HG03439 (cell line): ENCODE measurements at regions not wholly inside any gene's neighbourhood (a gene's known extent, or its start where the extent isn't known, plus 50 kb on each side); places are given as distances from the start of the nearest gene placed in this dataset.
A peak's percentile ranks its signal among the peaks of the same experiment; 100 is the strongest.
"Not testable (repeated sequence)": the region's sequence is repeated elsewhere in the genome, so short reads cannot be mapped to it uniquely, and the experiment has no call there.

Source experiments
- ATAC-seq: cut with Tn5 transposase; IDR thresholded peaks from one replicate; pipeline ENCODE4 v1.9.1; 2021; ENCODE audit warnings: mild to moderate bottlenecking, moderate library complexity; ENCODE audit not compliant: unreplicated experiment

- no peak for ATAC-seq
These were observed 372.9 kb upstream of the NDST3 start for GRCh38 chr4:117661091-117662072.

- no peak for ATAC-seq
These were observed 369.4 kb upstream of the NDST3 start for GRCh38 chr4:117664706-117665444.

GRCh38 chr4:117676153-117676552, 358.1 kb upstream of the NDST3 start:
- no peak for ATAC-seq

- no peak for ATAC-seq
These were observed 355.4 kb upstream of the NDST3 start for GRCh38 chr4:117678861-117679260.

- no peak for ATAC-seq
These were observed 342.5 kb upstream of the NDST3 start for GRCh38 chr4:117691572-117692351.

- ATAC-seq: no peak
These were observed 341.7 kb upstream of the NDST3 start for GRCh38 chr4:117692538-117692937.

- no peak for ATAC-seq
These were observed 334.7 kb upstream of the NDST3 start for GRCh38 chr4:117699595-117699994.

GRCh38 chr4:117700111-117700892, 334.0 kb upstream of the NDST3 start:
- peak; percentile 74 for ATAC-seq

- no peak for ATAC-seq
These were observed 331.9 kb upstream of the NDST3 start for GRCh38 chr4:117702353-117702752.

GRCh38 chr4:117704721-117705120, 329.6 kb upstream of the NDST3 start:
- ATAC-seq: no peak

GRCh38 chr4:117740736-117741135, 293.6 kb upstream of the NDST3 start:
- ATAC-seq: no peak

- not testable (repeated sequence) for ATAC-seq
These were observed 288.9 kb upstream of the NDST3 start for GRCh38 chr4:117745379-117745778.

GRCh38 chr4:117755438-117755837, 278.8 kb upstream of the NDST3 start:
- no peak for ATAC-seq

GRCh38 chr4:117768610-117769009, 265.7 kb upstream of the NDST3 start:
- no peak for ATAC-seq

- ATAC-seq: no peak
These were observed 263.8 kb upstream of the NDST3 start for GRCh38 chr4:117770269-117771102.

- ATAC-seq: no peak
These were observed 262.5 kb upstream of the NDST3 start for GRCh38 chr4:117771647-117772337.

GRCh38 chr4:117773064-117773936, 261.0 kb upstream of the NDST3 start:
- ATAC-seq: no peak

- ATAC-seq: no peak
These were observed 256.6 kb upstream of the NDST3 start for GRCh38 chr4:117777721-117778120.
